GM12872 (cell line): ENCODE measurements at regions not wholly inside any gene's neighbourhood (a gene's known extent, or its start where the extent isn't known, plus 50 kb on each side); places are given as distances from the start of the nearest gene placed in this dataset.

Experiments used
- CTCF ChIP-seq: IDR thresholded peaks from 3 replicates; pipeline ENCODE4 v1.5.1; 2011; ENCODE audit warnings: low read depth, mild to moderate bottlenecking, low read length, moderate library complexity; ENCODE audit not compliant: insufficient read depth

GRCh38 chr18:40810372-40810771, 1144.7 kb upstream of the PIK3C3 start:
- TF ChIP-seq CTCF = no peak

- TF ChIP-seq CTCF = no peak
These were observed 1165.7 kb upstream of the PIK3C3 start for GRCh38 chr18:40789286-40789685.

- no peak for TF ChIP-seq CTCF
These were observed 1172.4 kb upstream of the PIK3C3 start for GRCh38 chr18:40782453-40783130.

GRCh38 chr18:40769786-40770185, 1185.2 kb upstream of the PIK3C3 start:
- TF ChIP-seq CTCF = no peak

- TF ChIP-seq CTCF = no peak
These were observed 1194.8 kb upstream of the PIK3C3 start for GRCh38 chr18:40760251-40760650.

- TF ChIP-seq CTCF = no peak
These were observed 1200.6 kb upstream of the PIK3C3 start for GRCh38 chr18:40754477-40754876.

GRCh38 chr18:40752316-40752715, 1202.7 kb upstream of the PIK3C3 start:
- no peak for TF ChIP-seq CTCF
